Sigmoid colon (tissue), 4 donors: ENCODE measurements at regions not wholly inside any gene's neighbourhood (a gene's known extent, or its start where the extent isn't known, plus 50 kb on each side); places are given as distances from the start of the nearest gene placed in this dataset.

ENCODE experiments used
- CTCF ChIP-seq, 4 experiments: fragments of 450-650 bp in 3 of 4; fragments of 200-600 bp in 1 of 4; IDR thresholded peaks; one replicate each; pipeline ENCODE4 v1.5.1; 2016 to 2019; ENCODE audit warnings: antibody characterized with exemption in 4 of 4, mild to moderate bottlenecking in 3 of 4, moderate library complexity in 2 of 4
- EP300 ChIP-seq, 4 donors: sonication (generic); formaldehyde crosslinking; IDR thresholded peaks; one replicate each; pipeline ENCODE4 v1.6.1; 2017; ENCODE audit warnings: antibody characterized with exemption in 4 of 4
- POLR2A ChIP-seq, 2 donors: fragments of 450-650 bp; IDR thresholded peaks; one replicate each; pipeline ENCODE4 v1.6.1; 2016; ENCODE audit warnings: antibody characterized with exemption in 2 of 2, mild to moderate bottlenecking in 2 of 2, moderate library complexity in 2 of 2

GRCh38 chr5:35473589-35473988, 144.1 kb upstream of the SPEF2 start:
- TF ChIP-seq CTCF (IDR thresholded peaks at IDR 0.05) = no peak
- TF ChIP-seq POLR2A (IDR thresholded peaks at IDR 0.05) = no peak
- TF ChIP-seq EP300 (IDR thresholded peaks at IDR 0.05) = no peak
